ENCODE measurements at regions not wholly inside any gene's neighbourhood (a gene's known extent, or its start where the extent isn't known, plus 50 kb on each side); places are given as distances from the start of the nearest gene placed in this dataset.

DNA sequence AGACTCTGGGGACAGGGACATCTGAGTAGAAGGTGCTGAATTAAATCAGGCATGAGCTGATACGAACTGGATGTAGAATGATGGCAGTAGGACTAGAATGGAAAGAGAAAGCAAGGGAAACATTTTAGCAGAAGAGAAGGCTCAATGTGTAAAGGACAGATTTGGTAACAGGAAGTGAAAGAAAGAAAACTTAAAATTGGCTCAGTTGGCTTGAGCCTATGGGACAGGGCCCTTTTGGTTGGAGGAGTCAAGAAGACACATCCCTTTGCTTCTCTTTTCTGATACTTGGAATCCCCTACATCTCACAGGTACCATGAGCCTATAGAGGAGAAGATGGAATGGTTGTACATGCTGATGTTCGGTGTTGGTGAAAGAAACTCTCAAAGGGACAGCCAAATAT is 300.6 kb upstream of the PLXNA2 start:
- TF ChIP-seq, protein P1, sequence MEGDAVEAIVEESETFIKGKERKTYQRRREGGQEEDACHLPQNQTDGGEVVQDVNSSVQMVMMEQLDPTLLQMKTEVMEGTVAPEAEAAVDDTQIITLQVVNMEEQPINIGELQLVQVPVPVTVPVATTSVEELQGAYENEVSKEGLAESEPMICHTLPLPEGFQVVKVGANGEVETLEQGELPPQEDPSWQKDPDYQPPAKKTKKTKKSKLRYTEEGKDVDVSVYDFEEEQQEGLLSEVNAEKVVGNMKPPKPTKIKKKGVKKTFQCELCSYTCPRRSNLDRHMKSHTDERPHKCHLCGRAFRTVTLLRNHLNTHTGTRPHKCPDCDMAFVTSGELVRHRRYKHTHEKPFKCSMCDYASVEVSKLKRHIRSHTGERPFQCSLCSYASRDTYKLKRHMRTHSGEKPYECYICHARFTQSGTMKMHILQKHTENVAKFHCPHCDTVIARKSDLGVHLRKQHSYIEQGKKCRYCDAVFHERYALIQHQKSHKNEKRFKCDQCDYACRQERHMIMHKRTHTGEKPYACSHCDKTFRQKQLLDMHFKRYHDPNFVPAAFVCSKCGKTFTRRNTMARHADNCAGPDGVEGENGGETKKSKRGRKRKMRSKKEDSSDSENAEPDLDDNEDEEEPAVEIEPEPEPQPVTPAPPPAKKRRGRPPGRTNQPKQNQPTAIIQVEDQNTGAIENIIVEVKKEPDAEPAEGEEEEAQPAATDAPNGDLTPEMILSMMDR (IDR thresholded peaks at IDR 0.05; ENCODE audit: low read length): no peak
- TF ChIP-seq EZH2phosphoT487 (IDR thresholded peaks at IDR 0.05; ENCODE audit: low read length): no peak
- TF ChIP-seq EZH2 (optimal IDR thresholded peaks at IDR 0.05; ENCODE audit: low read depth, low read length): no peak

Measured in MM.1S (cell line).